GM18861 (cell line): ENCODE measurements at regions not wholly inside any gene's neighbourhood (a gene's known extent, or its start where the extent isn't known, plus 50 kb on each side); places are given as distances from the start of the nearest gene placed in this dataset.
"Not testable (repeated sequence)": the region's sequence is repeated elsewhere in the genome, so short reads cannot be mapped to it uniquely, and the experiment has no call there.

Experiments used
- ATAC-seq: cut with Tn5 transposase; IDR thresholded peaks from one replicate; pipeline ENCODE4 v1.9.1; 2021; ENCODE audit not compliant: unreplicated experiment

DNA sequence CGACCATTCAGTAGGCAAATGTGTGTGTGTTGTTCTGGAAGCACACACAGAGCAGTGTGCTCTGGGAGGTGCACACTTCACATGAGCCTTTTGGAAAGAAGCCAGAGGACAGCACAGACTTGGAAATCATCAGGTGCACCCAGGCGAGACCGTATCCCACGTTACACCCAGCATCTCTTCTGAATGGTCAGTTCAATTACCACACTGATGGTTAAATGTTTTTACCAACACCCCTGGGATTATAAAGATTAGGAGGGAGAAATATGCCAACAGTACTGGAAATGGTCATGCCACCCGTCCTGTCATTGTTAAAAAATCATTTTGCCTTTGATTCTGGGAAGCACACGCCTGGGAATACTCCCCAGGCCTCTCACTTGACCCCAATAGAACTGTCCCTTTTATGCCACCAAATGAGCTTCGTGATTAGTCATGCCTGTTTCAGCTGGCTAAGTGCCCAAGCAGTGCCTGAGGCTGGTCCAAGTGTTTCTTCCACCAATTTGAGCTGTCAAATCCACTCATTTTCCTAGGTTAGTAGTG, 183.7 kb downstream of the NRP2 start:
- no peak for ATAC-seq

DNA sequence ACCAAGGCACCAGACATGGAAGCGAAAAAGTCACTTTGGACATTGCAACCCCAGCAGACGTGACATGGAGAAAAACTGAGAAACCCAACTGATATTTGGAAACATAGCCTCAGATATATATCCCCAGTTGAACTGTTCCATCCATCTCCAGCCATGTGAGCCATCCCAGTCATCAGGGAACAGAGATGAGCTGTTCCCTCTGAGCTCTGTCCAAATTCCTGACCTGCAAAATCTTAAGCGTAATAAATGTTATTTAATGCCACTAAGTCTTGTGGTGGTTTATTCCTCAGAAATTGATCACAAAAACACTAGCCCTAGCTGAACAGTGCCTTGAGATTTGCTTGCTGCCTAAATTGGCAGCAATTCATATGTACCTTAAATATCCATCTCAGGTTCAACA, 182.8 kb downstream of the NRP2 start:
- no peak for ATAC-seq

DNA sequence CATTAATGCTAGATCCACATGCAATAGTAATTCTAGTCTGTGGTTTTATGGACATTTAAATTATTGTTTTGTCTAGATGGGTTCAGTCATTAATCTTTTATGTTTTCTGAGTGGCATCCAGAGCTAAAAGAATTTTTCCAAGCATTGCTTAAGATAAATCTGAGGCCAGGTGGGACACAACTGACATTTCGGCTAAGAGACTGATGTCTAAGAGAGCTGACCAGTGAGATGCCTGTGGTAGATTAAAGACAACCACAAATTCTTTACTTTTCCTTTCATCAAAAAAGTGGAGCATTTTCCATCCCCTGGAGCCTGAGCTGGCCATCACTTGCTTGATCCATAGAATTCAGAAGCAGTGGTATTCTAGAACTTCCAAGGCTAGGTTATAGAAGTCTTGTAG, 182.2 kb downstream of the NRP2 start:
- no peak for ATAC-seq

GRCh38 chr2:205862761-205863160, 180.5 kb downstream of the NRP2 start:
- not testable (repeated sequence) for ATAC-seq

DNA sequence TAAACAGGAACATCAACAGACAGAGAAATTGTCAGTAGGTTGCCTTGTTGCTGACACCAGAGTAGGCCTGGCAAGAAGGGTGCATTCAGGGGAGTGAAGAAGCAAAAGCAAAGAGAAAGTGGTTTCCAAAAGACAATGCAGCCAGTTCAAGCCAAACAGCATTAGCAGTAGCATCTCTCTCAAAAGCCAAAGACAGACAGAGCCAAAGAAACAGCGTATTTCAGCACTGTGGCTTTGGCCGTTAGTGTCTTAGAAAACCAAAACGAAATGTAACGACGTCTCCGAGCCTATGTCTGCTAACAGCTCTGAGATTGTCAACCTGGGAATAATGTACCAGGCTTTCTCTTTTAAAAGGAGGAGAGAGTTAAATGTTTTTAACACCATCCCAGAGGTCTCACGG, 178.6 kb downstream of the NRP2 start:
- ATAC-seq, result no peak

- no peak for ATAC-seq
Measured at GRCh38 chr2:205860181-205860580, 177.9 kb downstream of the NRP2 start.

GRCh38 chr2:205858881-205859441, 176.7 kb downstream of the NRP2 start:
- ATAC-seq, result no peak

- no peak for ATAC-seq
Measured at GRCh38 chr2:205858275-205858674, 176.0 kb downstream of the NRP2 start.

DNA sequence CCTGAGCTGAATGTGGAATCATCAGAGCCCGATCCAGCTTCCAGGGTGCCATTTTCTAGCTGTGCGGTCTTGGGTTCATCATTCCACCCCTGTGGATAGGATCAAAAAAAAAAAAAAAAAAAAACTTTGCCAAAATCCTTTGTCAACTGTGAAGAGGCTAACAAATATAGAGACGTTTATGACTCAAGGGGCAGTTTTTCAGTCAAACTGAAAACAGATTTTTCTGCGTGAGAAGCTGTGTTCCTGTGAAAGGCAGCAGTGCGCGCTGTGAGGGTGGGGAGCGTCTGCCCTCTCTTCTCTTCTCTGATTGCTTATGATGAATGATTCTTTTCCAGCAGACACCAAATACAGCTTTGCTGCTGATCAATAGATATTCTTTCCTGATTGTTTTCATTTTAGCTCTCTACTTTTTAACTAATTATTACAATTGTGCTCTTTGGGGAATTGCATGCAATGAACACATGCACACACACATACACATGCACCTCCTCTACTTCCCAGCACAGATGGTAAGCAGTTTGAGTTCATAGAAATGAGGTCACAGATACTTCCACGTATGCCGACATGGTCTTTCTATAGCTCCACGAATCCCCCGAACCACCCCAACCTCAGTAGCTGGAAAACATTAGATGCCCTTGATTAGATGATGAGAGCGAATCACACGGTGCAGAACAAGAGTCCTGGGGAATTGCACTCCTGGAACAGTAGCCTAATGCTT, 175.4 kb downstream of the NRP2 start:
- ATAC-seq, result peak; percentile 85

DNA sequence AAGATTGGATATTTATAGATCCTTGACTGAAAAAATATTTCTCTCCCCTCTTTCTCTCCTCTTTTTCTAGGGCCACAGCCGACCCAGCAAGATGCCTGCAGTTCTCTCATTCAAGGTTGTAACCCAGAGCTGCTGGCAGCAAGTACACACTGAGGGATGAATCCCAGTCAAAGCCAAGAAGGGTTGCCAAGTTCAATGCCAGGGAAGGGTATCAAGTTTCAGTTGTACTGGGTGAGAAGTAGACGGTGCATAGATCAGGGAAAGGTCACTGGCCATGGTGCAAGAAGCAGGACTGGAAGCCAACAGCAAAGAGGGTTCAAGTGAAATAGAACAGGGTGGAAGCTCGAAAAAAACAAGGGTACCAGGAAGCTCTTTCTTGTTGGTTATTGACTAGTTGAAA, 170.2 kb downstream of the NRP2 start:
- no peak for ATAC-seq

DNA sequence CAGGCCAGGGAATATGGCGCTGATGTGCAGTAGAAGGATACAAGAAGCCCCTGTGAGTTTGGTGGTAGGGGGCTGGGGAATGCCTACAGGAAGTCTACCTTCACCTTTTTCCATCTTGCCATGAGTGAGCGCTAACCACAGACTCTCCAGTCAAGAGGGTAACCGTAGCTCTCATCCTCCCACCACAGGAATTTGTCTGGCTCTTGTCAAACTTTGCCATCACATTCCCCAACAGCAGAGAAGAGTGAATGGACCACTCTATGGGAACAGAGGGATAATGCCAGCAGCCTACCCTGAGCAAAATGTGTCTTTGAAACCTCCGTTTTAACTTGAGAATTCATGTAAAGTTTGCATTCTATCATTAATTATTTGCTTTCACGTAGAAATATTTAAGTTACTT, 168.3 kb downstream of the NRP2 start:
- ATAC-seq, result no peak

DNA sequence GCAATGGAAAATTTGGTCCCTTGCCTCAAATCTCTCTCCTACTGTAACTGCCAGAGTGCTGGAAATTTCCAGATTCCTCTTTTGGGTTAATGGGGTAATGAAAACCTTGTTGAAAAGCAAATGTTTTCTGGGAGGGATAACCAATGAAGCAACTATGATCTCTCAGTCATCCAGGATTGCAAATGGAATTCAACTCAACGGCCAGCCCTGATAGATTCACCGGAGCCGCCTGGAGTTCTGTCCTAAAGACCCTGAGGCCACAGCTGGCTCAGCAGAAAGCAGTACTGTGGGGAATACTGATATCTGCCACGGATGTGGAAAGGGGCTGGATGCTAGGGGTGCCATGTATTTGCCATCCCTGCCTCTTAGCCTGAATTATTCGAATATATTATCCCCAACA, 167.8 kb downstream of the NRP2 start:
- ATAC-seq, result no peak

GRCh38 chr2:205849136-205849535, 166.8 kb downstream of the NRP2 start:
- ATAC-seq, result no peak

GRCh38 chr2:205848601-205849000, 166.3 kb downstream of the NRP2 start:
- no peak for ATAC-seq
